ENCODE measurements at regions not wholly inside any gene's neighbourhood (a gene's known extent, or its start where the extent isn't known, plus 50 kb on each side); places are given as distances from the start of the nearest gene placed in this dataset.

DNA sequence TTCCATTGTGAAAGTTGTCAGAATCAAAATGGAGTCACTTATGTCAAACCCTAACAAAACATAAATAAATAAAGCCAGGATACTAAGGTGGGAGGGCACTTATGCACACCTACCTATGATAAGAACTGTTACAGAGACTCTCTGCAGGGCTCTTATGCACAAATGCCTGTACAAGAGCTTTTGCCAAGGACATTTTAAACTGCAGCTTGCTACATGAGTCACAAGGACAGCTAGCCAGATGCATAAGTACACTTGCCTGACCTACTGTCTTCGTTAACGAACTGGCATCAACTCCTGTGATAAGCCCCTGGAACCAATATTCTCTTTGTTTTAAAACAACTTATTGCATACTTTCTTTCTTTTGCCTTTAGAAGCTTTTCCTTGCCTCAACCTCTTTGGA is 152.9 kb upstream of the SPEF2 start:
- Mint-ChIP-seq H3K27me3 (no peaks in the 10 kb centered on the region), H3K4me1 (no peaks in the 10 kb centered on the region), H3K4me3 (no peak overlapping the region), H3K27ac (no peak overlapping the region), H3K36me3 (ENCODE audit: low read depth) (no peaks in the 10 kb centered on the region), H3K9me3 (no peaks in the 10 kb centered on the region)
- ATAC-seq (ENCODE audit: low read depth) = no peak
- intact Hi-C loops (cut with micrococcal nuclease) = no loop called here
- no peak for DNase-seq
- TF ChIP-seq, protein P1, sequence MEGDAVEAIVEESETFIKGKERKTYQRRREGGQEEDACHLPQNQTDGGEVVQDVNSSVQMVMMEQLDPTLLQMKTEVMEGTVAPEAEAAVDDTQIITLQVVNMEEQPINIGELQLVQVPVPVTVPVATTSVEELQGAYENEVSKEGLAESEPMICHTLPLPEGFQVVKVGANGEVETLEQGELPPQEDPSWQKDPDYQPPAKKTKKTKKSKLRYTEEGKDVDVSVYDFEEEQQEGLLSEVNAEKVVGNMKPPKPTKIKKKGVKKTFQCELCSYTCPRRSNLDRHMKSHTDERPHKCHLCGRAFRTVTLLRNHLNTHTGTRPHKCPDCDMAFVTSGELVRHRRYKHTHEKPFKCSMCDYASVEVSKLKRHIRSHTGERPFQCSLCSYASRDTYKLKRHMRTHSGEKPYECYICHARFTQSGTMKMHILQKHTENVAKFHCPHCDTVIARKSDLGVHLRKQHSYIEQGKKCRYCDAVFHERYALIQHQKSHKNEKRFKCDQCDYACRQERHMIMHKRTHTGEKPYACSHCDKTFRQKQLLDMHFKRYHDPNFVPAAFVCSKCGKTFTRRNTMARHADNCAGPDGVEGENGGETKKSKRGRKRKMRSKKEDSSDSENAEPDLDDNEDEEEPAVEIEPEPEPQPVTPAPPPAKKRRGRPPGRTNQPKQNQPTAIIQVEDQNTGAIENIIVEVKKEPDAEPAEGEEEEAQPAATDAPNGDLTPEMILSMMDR (IDR thresholded peaks at IDR 0.05) = no peak
- ChIA-PET CTCF (no interaction called here), POLR2A (no interaction called here)

DNA sequence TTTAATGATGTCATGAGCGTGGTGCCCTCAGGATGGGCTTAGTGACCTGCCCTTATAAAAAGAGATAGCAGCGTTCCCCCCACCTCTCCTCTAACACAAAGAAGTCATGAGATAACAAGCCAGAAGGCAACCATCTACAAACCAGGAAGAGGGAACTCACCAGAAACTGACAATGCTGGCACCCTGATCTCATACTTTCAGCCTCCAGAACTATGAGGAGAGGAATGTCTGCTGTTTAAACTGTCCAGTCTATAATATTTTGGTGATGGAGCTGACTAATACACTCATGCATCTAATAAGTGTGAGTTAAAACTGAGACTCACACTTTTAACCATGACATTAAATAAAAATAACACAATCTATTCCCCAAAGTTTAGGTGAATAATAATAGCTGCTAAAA is 156.1 kb upstream of the SPEF2 start:
- Mint-ChIP-seq H3K9me3 (no peaks in the 10 kb centered on the region), H3K27me3 (no peaks in the 10 kb centered on the region), H3K36me3 (ENCODE audit: low read depth) (no peaks in the 10 kb centered on the region), H3K4me3 (no peak overlapping the region), H3K4me1 (no peaks in the 10 kb centered on the region), H3K27ac (no peak overlapping the region)
- DNase-seq (no peak), ATAC-seq (ENCODE audit: low read depth) (no peak)
- intact Hi-C loops (cut with micrococcal nuclease) = no loop called here
- POLR2A ChIA-PET = no interaction called here
- TF ChIP-seq, protein P1 (IDR thresholded peaks at IDR 0.05) = no peak
- CTCF ChIA-PET = no interaction called here

DNA sequence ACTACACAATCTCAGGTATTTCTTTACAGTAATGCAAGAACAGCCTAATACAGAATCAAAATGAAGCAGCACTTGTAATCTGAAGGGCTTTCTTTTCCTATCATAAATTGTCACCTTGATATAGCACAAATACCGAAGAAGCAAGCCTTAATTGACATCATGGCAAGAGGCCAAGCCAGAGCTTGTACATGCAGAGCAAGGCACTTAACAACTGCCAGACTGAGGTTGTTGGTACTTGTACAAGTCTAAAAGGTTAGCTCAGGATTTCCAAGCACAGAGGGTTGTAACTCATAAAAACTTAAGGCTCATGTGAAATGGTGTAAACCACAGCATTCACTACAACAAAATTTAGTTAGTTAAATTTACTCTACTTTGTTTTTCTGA is 158.8 kb upstream of the SPEF2 start:
- CTCF ChIA-PET = no interaction called here
- TF ChIP-seq, protein P1 (IDR thresholded peaks at IDR 0.05) = no peak
- H3K4me1 Mint-ChIP-seq = no peaks in the 10 kb centered on the region
- ATAC-seq (ENCODE audit: low read depth) = no peak
- peaks cover 6% of the 10 kb centered on the region for H3K9me3 Mint-ChIP-seq
- DNase-seq = no peak
- no peaks in the 10 kb centered on the region for H3K27me3 Mint-ChIP-seq
- intact Hi-C loops (cut with micrococcal nuclease) = no loop called here
- POLR2A ChIA-PET = no interaction called here
- no peak overlapping the region for H3K4me3 Mint-ChIP-seq
- H3K27ac Mint-ChIP-seq = no peak overlapping the region
- H3K36me3 Mint-ChIP-seq (ENCODE audit: low read depth) = no peaks in the 10 kb centered on the region

DNA sequence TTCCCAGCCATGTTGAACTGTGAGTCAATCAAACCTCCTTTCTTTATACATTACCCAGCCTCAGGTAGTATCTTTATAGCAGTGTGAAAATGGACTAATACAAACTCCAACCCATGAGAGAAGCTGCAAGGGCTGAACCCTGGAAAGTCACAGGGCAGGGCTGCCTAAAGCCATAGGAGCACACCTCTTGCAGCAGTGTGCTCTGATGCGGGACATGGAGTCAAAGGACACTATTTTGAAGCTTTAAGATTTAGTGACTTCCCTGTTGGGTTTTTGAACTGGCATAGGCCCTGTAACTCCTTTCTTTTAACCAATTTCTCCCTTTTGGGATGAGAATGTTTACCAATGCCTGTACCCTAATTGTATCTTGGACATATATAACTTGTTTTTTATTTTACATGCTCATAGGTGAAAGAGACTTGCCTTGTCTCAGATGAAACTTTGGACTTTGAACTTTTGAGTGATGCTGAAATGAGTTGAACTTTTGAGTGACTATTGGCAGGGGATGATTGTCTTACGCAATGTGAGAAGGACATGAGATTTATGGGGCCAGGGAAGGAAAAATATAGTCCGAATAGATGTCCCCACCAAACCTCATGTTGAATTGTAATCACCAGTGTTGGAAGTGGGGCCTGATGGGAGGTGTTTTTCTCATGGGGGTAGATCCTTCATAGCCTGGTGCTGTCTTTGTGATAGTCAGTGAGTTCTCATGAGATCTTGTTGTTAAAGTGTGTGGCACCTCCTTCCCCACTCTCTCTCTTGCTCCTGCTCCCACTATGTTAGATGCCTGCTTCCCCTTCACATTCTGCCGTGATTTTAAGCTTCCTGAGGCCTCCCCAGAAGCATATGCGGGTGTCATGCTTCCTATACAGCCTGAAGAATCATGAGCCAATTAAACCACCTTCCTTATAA is 159.5 kb upstream of the SPEF2 start:
- Mint-ChIP-seq H3K4me1 (no peaks in the 10 kb centered on the region), H3K9me3 (peaks cover 6% of the 10 kb centered on the region), H3K4me3 (no peak overlapping the region), H3K36me3 (ENCODE audit: low read depth) (no peaks in the 10 kb centered on the region), H3K27me3 (no peaks in the 10 kb centered on the region), H3K27ac (no peak overlapping the region)
- CTCF ChIA-PET = no interaction called here
- POLR2A ChIA-PET = no interaction called here
- DNase-seq (no peak), ATAC-seq (ENCODE audit: low read depth) (no peak)
- intact Hi-C loops (cut with micrococcal nuclease) = no loop called here
- TF ChIP-seq, protein P1 (IDR thresholded peaks at IDR 0.05) = no peak

DNA sequence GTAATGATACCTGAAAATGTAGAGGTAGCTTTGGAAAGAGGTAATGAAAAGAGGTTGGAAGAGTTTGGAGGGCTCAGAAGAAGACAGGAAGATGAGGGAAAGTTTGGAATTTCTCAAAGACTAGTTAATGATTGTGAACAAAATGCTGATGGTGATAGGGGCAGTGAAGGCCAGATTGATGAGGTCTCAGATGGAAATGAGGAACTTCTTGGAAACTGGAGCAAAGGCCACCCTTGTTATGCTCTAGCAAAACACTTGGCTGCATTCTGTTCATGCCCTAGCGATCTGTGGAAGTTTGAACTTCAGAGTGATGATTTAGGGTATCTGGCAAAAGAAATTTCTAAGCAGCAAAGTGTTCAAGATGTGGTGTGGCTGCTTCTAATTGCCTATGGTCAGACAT is 161.2 kb upstream of the SPEF2 start:
- no peaks in the 10 kb centered on the region for H3K36me3 Mint-ChIP-seq (ENCODE audit: low read depth)
- intact Hi-C loops (cut with micrococcal nuclease) = no loop called here
- TF ChIP-seq, protein P1 (IDR thresholded peaks at IDR 0.05) = no peak
- ChIA-PET POLR2A (no interaction called here), CTCF (no interaction called here)
- no peaks in the 10 kb centered on the region for H3K27me3 Mint-ChIP-seq
- DNase-seq = no peak
- no peak overlapping the region for H3K4me3 Mint-ChIP-seq
- H3K4me1 Mint-ChIP-seq = no peaks in the 10 kb centered on the region
- H3K27ac Mint-ChIP-seq = no peak overlapping the region
- no peak for ATAC-seq (ENCODE audit: low read depth)
- peaks cover 6% of the 10 kb centered on the region for H3K9me3 Mint-ChIP-seq

Measured in activated B cell treated with CpG ODN at 0.5 μM for 24 hours (primary cell).